H9 (cell line): ENCODE measurements at regions not wholly inside any gene's neighbourhood (a gene's known extent, or its start where the extent isn't known, plus 50 kb on each side); places are given as distances from the start of the nearest gene placed in this dataset.

ENCODE experiments used
- DNase-seq: peaks from one replicate; pipeline ENCODE4 v3.0.0-alpha.2; 2017
- H2AFZ ChIP-seq: one replicate; pipeline ENCODE4 v1.6.1; 2013; ENCODE audit warnings: mild to moderate bottlenecking, low read length, control low read depth, moderate library complexity
- H2AK5ac ChIP-seq: 2 replicates; pipeline ENCODE4 v1.6.1; 2013; ENCODE audit warnings: low read length, control low read depth, mixed read lengths; ENCODE audit not compliant: insufficient read length
- H2BK120ac ChIP-seq: one replicate; pipeline ENCODE4 v1.6.1; 2013; ENCODE audit warnings: low read depth, mild to moderate bottlenecking, low read length, control low read depth, inconsistent platforms; ENCODE audit not compliant: poor library complexity, severe bottlenecking
- H2BK12ac ChIP-seq: 2 replicates; pipeline ENCODE4 v1.6.1; 2013; ENCODE audit warnings: low read length, control low read depth, mixed read lengths, low read depth; ENCODE audit not compliant: insufficient read length
- H2BK15ac ChIP-seq: 2 replicates; pipeline ENCODE4 v1.6.1; 2013; ENCODE audit warnings: low read depth, low read length, control low read depth
- H2BK20ac ChIP-seq: one replicate; pipeline ENCODE4 v1.6.1; 2013; ENCODE audit warnings: low read depth, mild to moderate bottlenecking, low read length, control low read depth, inconsistent platforms; ENCODE audit not compliant: poor library complexity, severe bottlenecking
- H2BK5ac ChIP-seq: 2 replicates; pipeline ENCODE4 v1.6.1; 2013; ENCODE audit warnings: low read length, control low read depth, mixed read lengths; ENCODE audit not compliant: insufficient read length
- H3K14ac ChIP-seq: 2 replicates; pipeline ENCODE4 v1.6.1; 2013; ENCODE audit warnings: low read length, control low read depth; ENCODE audit not compliant: insufficient read depth
- H3K18ac ChIP-seq: 2 replicates; pipeline ENCODE4 v1.6.1; 2013; ENCODE audit warnings: low read depth, mild to moderate bottlenecking, mixed read lengths, low read length, control low read depth; ENCODE audit not compliant: insufficient read length
- H3K23ac ChIP-seq: 2 replicates; pipeline ENCODE4 v1.6.1; 2013; ENCODE audit warnings: low read length, control low read depth, mixed read lengths, low read depth; ENCODE audit not compliant: insufficient read length
- H3K23me2 ChIP-seq: 2 replicates; pipeline ENCODE4 v1.6.1; 2013; ENCODE audit warnings: low read depth, mild to moderate bottlenecking, mixed read lengths, low read length, control low read depth; ENCODE audit not compliant: insufficient read length, poor library complexity, severe bottlenecking
- H3K27ac ChIP-seq: 2 replicates; pipeline ENCODE4 v1.5.1; 2013; ENCODE audit warnings: low read length, control low read depth, mixed read lengths, low read depth; ENCODE audit not compliant: insufficient read length
- H3K27me3 ChIP-seq: 2 replicates; pipeline ENCODE4 v1.6.1; 2013; ENCODE audit warnings: low read length, control low read depth, inconsistent platforms; ENCODE audit not compliant: insufficient read depth
- H3K4ac ChIP-seq: 2 replicates; pipeline ENCODE4 v1.6.1; 2013; ENCODE audit warnings: low read depth, mild to moderate bottlenecking, control low read depth, inconsistent platforms, low read length, moderate library complexity
- H3K4me1 ChIP-seq: 2 replicates; pipeline ENCODE4 v1.6.1; 2013; ENCODE audit warnings: low read length, control low read depth, inconsistent platforms; ENCODE audit not compliant: insufficient read depth
- H3K4me2 ChIP-seq: 2 replicates; pipeline ENCODE4 v1.6.1; 2013; ENCODE audit warnings: low read length, control low read depth, mixed read lengths; ENCODE audit not compliant: insufficient read length, insufficient read depth
- H3K56ac ChIP-seq: 2 replicates; pipeline ENCODE4 v1.6.1; 2013; ENCODE audit warnings: low read depth, mild to moderate bottlenecking, mixed read lengths, low read length, control low read depth; ENCODE audit not compliant: insufficient read length
- H3K79me1 ChIP-seq: 2 replicates; pipeline ENCODE4 v1.6.1; 2013; ENCODE audit warnings: low read depth, mild to moderate bottlenecking, moderate library complexity, low read length, control low read depth, inconsistent platforms; ENCODE audit not compliant: insufficient read depth, poor library complexity, severe bottlenecking
- H3K79me2 ChIP-seq: 2 replicates; pipeline ENCODE4 v1.6.1; 2013; ENCODE audit warnings: low read length, control low read depth, inconsistent platforms; ENCODE audit not compliant: insufficient read depth
- H3K9ac ChIP-seq: 2 replicates; pipeline ENCODE4 v1.6.1; 2013; ENCODE audit warnings: low read length, control low read depth, mixed read lengths; ENCODE audit not compliant: insufficient read length; ENCODE audit errors: extremely low read depth
- H3K9me3 ChIP-seq: one replicate; pipeline ENCODE4 v1.6.1; 2013; ENCODE audit warnings: low read depth, low read length, inconsistent platforms; ENCODE audit not compliant: control insufficient read depth
- H3T11ph ChIP-seq: one replicate; pipeline ENCODE4 v1.6.1; 2013; ENCODE audit warnings: mild to moderate bottlenecking, low read length, control low read depth, inconsistent platforms
- H4K20me1 ChIP-seq: one replicate; pipeline ENCODE4 v1.6.1; 2013; ENCODE audit not compliant: control insufficient read depth, insufficient read length, insufficient read depth
- H4K5ac ChIP-seq: 2 replicates; pipeline ENCODE4 v1.6.1; 2013; ENCODE audit warnings: low read depth, mild to moderate bottlenecking, mixed read lengths, low read length, control low read depth; ENCODE audit not compliant: insufficient read length
- H4K8ac ChIP-seq: replicated peaks from 2 replicates; pipeline ENCODE4 v1.6.1; 2013; ENCODE audit warnings: low read length, control low read depth, mixed read lengths, low read depth; ENCODE audit not compliant: insufficient read length
- H4K91ac ChIP-seq: 2 replicates; pipeline ENCODE4 v1.6.1; 2013; ENCODE audit warnings: low read depth, mild to moderate bottlenecking, moderate library complexity, mixed read lengths, low read length, control low read depth; ENCODE audit not compliant: insufficient read length
- H3K27ac Mint-ChIP-seq, 3 experiments: 2 replicates in 2 of 3; 3 replicates in 1 of 3; pipeline ENCODE4 v1.8.0; 2020 to 2021; ENCODE audit warnings: mixed read lengths in 3 of 3, mild to moderate bottlenecking in 1 of 3, moderate library complexity in 1 of 3
- H3K27me3 Mint-ChIP-seq: 2 replicates; pipeline ENCODE4 v1.8.0; 2021; ENCODE audit warnings: low read depth, mild to moderate bottlenecking, moderate library complexity, mixed read lengths
- H3K36me3 Mint-ChIP-seq, 3 experiments: 2 replicates in 2 of 3; 3 replicates in 1 of 3; pipeline ENCODE4 v1.8.0; 2020 to 2021; ENCODE audit warnings: low read depth in 3 of 3, mixed read lengths in 3 of 3; ENCODE audit not compliant: insufficient read depth in 1 of 3
- H3K4me1 Mint-ChIP-seq, 2 experiments: 2 replicates each; pipeline ENCODE4 v1.8.0; 2020; ENCODE audit warnings: mixed read lengths in 2 of 2
- H3K4me3 Mint-ChIP-seq, 2 experiments: 2 replicates in 1 of 2; 3 replicates in 1 of 2; pipeline ENCODE4 v1.8.0; 2020 to 2021; ENCODE audit warnings: mild to moderate bottlenecking in 2 of 2, mixed read lengths in 2 of 2, moderate library complexity in 1 of 2
- H3K9me3 Mint-ChIP-seq, 2 experiments: 2 replicates in 1 of 2; 3 replicates in 1 of 2; pipeline ENCODE4 v1.8.0; 2020; ENCODE audit warnings: mild to moderate bottlenecking in 2 of 2, mixed read lengths in 2 of 2, moderate library complexity in 1 of 2
- CTCF ChIP-seq: fragments of 200-600 bp; sonication (generic); conservative IDR thresholded peaks from 3 replicates; pipeline ENCODE4 v1.8.0; 2021; ENCODE audit warnings: antibody characterized with exemption, mild to moderate bottlenecking
- whole genome bisulfite sequencing: extraction: QIAGEN DNeasy Blood & Tissue Kit; methylation state at CpG from one replicate; pipeline ENCODE4 v1.1.7; 2013; ENCODE audit warnings: missing lambda C conversion rate, low lambda C conversion rate, mixed read lengths; ENCODE audit not compliant: insufficient read length; ENCODE audit errors: extremely low coverage; 5-methylcytosine and 5-hydroxymethylcytosine counted together

- Histone ChIP-seq H3K79me1 (no peaks in the 10 kb centered on the region), H3K23ac (no peak overlapping the region), H3K9ac (no peak overlapping the region), H4K20me1 (no peaks in the 10 kb centered on the region), H2BK12ac (no peak overlapping the region), H3K56ac (no peak overlapping the region), H4K91ac (no peak overlapping the region), H2BK15ac (no peak overlapping the region), H3K27ac (no peak overlapping the region), H4K8ac (no peak overlapping the region), H4K5ac (no peak overlapping the region), H3K4ac (no peak overlapping the region), H2BK20ac (no peak overlapping the region), H3K4me2 (no peak overlapping the region), H3K27me3 (no peaks in the 10 kb centered on the region), H3K9me3 (no peaks in the 10 kb centered on the region), H2BK120ac (no peak overlapping the region), H3K14ac (no peak overlapping the region), H3K23me2 (no peaks in the 10 kb centered on the region), H2AFZ (no peak overlapping the region), H3T11ph (no peak overlapping the region), H3K4me1 (no peaks in the 10 kb centered on the region), H2BK5ac (no peak overlapping the region), H2AK5ac (no peak overlapping the region), H3K18ac (no peak overlapping the region), H3K79me2 (no peaks in the 10 kb centered on the region)
- Mint-ChIP-seq H3K27me3 (no peaks in the 10 kb centered on the region; the same call in 1 of the 2 replicates), H3K27ac (no peak overlapping the region), H3K4me3 (no peak overlapping the region), H3K9me3 (no peaks in the 10 kb centered on the region; a peak in 1 of 5 replicates), H3K36me3 (no peaks in the 10 kb centered on the region), H3K4me1 (peaks cover 6 to 7% of the 10 kb centered on the region in 2 experiments; a peak in 3 of 4 replicates)
- no CpG with 5 or more reads among the region's 1 CpG for WGBS
- DNase-seq: no peak
- TF ChIP-seq CTCF: no peak
These were observed 85.0 kb upstream of the KRR1 start for GRCh38 chr12:75596406-75596805.
